ENCODE measurements at regions not wholly inside any gene's neighbourhood (a gene's known extent, or its start where the extent isn't known, plus 50 kb on each side); places are given as distances from the start of the nearest gene placed in this dataset.

DNA sequence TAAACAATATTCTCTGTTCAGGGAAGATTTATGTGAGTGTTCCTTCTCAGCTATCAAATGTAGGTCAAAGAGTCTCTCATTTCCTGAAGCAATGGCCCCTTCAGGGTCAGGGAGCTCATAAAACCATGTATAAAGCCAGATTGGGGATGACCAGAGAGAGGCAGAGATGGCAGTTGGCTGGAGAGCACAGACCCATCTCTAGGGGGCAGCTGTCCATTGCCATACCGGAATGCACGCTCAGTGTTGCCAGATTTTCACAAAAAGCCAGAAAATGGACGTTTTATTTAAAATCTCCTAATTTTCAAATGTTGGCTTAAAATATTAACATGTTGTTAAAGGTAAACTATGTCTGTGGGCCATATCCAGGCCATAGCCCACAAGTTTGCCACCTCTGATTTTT is 1920.7 kb upstream of the CELF4 start:
- ChIA-PET CTCF (ENCODE audit: unreplicated experiment) (no interaction called here), POLR2A (no interaction called here)
- intact Hi-C loops (cut with micrococcal nuclease; ENCODE audit: unreplicated experiment), result no loop called here
- no peaks in the 10 kb centered on the region for H3K4me1 ChIP-seq (ENCODE audit: insufficient read depth, low read length, poor library complexity, severe bottlenecking)
- H3K4me3 ChIP-seq (ENCODE audit: low read depth, low read length, poor library complexity, severe bottlenecking), result no peak overlapping the region
- H3K27ac ChIP-seq (ENCODE audit: low read depth, low read length, poor library complexity, severe bottlenecking), result no peak overlapping the region
- no peaks in the 10 kb centered on the region for H3K36me3 ChIP-seq (ENCODE audit: insufficient read depth, low read length)
- H3K79me2 ChIP-seq (ENCODE audit: insufficient read depth, low read depth, low read length), result no peaks in the 10 kb centered on the region
- no peaks in the 10 kb centered on the region for H3K9me2 ChIP-seq (ENCODE audit: insufficient read depth, low read length)
- no peaks in the 10 kb centered on the region for H3K9me3 ChIP-seq (ENCODE audit: low read length)
- H4K20me1 ChIP-seq (ENCODE audit: insufficient read depth, low read length), result no peaks in the 10 kb centered on the region
- H3K4me2 ChIP-seq (ENCODE audit: low read length), result no peak overlapping the region
- no peak for DNase-seq (ENCODE audit: low spot score)
- no TSS peak for BruUV-seq (replicated peaks)
- no peak overlapping the region for H2AFZ ChIP-seq (ENCODE audit: low read length)
- TF ChIP-seq, protein P1, sequence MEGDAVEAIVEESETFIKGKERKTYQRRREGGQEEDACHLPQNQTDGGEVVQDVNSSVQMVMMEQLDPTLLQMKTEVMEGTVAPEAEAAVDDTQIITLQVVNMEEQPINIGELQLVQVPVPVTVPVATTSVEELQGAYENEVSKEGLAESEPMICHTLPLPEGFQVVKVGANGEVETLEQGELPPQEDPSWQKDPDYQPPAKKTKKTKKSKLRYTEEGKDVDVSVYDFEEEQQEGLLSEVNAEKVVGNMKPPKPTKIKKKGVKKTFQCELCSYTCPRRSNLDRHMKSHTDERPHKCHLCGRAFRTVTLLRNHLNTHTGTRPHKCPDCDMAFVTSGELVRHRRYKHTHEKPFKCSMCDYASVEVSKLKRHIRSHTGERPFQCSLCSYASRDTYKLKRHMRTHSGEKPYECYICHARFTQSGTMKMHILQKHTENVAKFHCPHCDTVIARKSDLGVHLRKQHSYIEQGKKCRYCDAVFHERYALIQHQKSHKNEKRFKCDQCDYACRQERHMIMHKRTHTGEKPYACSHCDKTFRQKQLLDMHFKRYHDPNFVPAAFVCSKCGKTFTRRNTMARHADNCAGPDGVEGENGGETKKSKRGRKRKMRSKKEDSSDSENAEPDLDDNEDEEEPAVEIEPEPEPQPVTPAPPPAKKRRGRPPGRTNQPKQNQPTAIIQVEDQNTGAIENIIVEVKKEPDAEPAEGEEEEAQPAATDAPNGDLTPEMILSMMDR (conservative IDR thresholded peaks at IDR 0.05; ENCODE audit: low read length), result no peak
- no peak for TF ChIP-seq EZH2phosphoT487 (IDR thresholded peaks at IDR 0.05; ENCODE audit: borderline replicate concordance, low read depth, low read length)

DNA sequence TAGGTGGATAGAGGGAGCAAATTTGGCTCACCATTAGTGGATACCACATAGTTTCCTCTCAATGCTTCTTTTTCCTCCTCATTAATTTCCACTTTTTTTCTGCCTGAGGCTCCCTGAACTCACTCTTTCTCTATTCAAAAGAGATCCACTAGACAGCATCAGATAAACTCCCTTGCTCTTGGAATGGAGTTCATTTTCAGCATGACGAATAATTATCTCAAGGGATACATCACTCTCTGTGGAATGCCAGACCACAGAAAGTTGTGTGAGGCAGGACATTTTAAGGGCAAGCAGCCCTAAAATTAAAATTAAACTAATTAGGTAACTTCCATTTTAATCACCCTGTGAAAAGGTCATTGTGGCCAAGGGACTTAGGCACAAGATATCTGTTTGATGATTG is 1920.1 kb upstream of the CELF4 start:
- TF ChIP-seq, protein P1 (conservative IDR thresholded peaks at IDR 0.05; ENCODE audit: low read length), result no peak
- TF ChIP-seq EZH2phosphoT487 (IDR thresholded peaks at IDR 0.05; ENCODE audit: borderline replicate concordance, low read depth, low read length), result no peak
- H3K9me3 ChIP-seq (ENCODE audit: low read length), result no peaks in the 10 kb centered on the region
- H3K4me3 ChIP-seq (ENCODE audit: low read depth, low read length, poor library complexity, severe bottlenecking), result no peak overlapping the region
- CTCF ChIA-PET (ENCODE audit: unreplicated experiment), result no interaction called here
- H3K27ac ChIP-seq (ENCODE audit: low read depth, low read length, poor library complexity, severe bottlenecking), result no peak overlapping the region
- DNase-seq (ENCODE audit: low spot score), result no peak
- BruUV-seq (replicated peaks), result no TSS peak
- no peak overlapping the region for H3K4me2 ChIP-seq (ENCODE audit: low read length)
- no peaks in the 10 kb centered on the region for H3K4me1 ChIP-seq (ENCODE audit: insufficient read depth, low read length, poor library complexity, severe bottlenecking)
- H3K36me3 ChIP-seq (ENCODE audit: insufficient read depth, low read length), result no peaks in the 10 kb centered on the region
- intact Hi-C loops (cut with micrococcal nuclease; ENCODE audit: unreplicated experiment), result no loop called here
- no peak overlapping the region for H2AFZ ChIP-seq (ENCODE audit: low read length)
- no peaks in the 10 kb centered on the region for H3K79me2 ChIP-seq (ENCODE audit: insufficient read depth, low read depth, low read length)
- POLR2A ChIA-PET, result no interaction called here
- no peaks in the 10 kb centered on the region for H3K9me2 ChIP-seq (ENCODE audit: insufficient read depth, low read length)
- no peaks in the 10 kb centered on the region for H4K20me1 ChIP-seq (ENCODE audit: insufficient read depth, low read length)

DNA sequence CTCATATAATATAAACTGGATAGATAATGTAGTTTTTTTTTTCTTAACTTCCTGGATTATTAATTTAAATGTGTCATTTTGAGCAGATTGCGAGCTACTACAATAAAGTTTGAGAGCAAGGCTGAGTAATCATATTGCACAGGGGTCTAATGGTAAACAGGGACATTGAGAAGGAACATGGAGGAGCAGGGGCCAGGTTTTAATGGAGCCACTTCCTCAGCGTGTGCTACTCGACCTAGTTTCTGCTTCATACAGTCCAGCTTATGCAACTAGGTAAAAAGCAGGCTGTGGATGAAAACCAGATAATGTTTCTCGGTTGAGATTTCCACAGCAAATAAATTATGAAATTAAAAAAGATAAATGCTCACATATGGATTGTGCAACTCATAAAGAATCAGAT is 1915.7 kb upstream of the CELF4 start:
- no peak for TF ChIP-seq EZH2phosphoT487 (IDR thresholded peaks at IDR 0.05; ENCODE audit: borderline replicate concordance, low read depth, low read length)
- TF ChIP-seq, protein P1 (conservative IDR thresholded peaks at IDR 0.05; ENCODE audit: low read length), result no peak
- no TSS peak for BruUV-seq (replicated peaks)

More for the DNA sequence above, 1915.7 kb upstream of the CELF4 start:
- Histone ChIP-seq H2AFZ (ENCODE audit: low read length) (no peak overlapping the region), H3K4me1 (ENCODE audit: insufficient read depth, low read length, poor library complexity, severe bottlenecking) (no peaks in the 10 kb centered on the region), H3K27ac (ENCODE audit: low read depth, low read length, poor library complexity, severe bottlenecking) (no peak overlapping the region), H3K4me2 (ENCODE audit: low read length) (no peak overlapping the region), H3K79me2 (ENCODE audit: insufficient read depth, low read depth, low read length) (no peaks in the 10 kb centered on the region), H4K20me1 (ENCODE audit: insufficient read depth, low read length) (no peaks in the 10 kb centered on the region), H3K4me3 (ENCODE audit: low read depth, low read length, poor library complexity, severe bottlenecking) (no peak overlapping the region), H3K9me3 (ENCODE audit: low read length) (no peaks in the 10 kb centered on the region), H3K9me2 (ENCODE audit: insufficient read depth, low read length) (no peaks in the 10 kb centered on the region), H3K36me3 (ENCODE audit: insufficient read depth, low read length) (no peaks in the 10 kb centered on the region)
- intact Hi-C loops (cut with micrococcal nuclease; ENCODE audit: unreplicated experiment), result no loop called here
- DNase-seq (ENCODE audit: low spot score), result no peak
- CTCF ChIA-PET (ENCODE audit: unreplicated experiment), result no interaction called here
- POLR2A ChIA-PET, result no interaction called here
